HG03066 (cell line): ENCODE measurements at regions not wholly inside any gene's neighbourhood (a gene's known extent, or its start where the extent isn't known, plus 50 kb on each side); places are given as distances from the start of the nearest gene placed in this dataset.
"Not testable (repeated sequence)": the region's sequence is repeated elsewhere in the genome, so short reads cannot be mapped to it uniquely, and the experiment has no call there.

Source experiments
- ATAC-seq: cut with Tn5 transposase; IDR thresholded peaks from one replicate; pipeline ENCODE4 v1.9.1; 2021; ENCODE audit warnings: low read depth; ENCODE audit not compliant: unreplicated experiment

DNA sequence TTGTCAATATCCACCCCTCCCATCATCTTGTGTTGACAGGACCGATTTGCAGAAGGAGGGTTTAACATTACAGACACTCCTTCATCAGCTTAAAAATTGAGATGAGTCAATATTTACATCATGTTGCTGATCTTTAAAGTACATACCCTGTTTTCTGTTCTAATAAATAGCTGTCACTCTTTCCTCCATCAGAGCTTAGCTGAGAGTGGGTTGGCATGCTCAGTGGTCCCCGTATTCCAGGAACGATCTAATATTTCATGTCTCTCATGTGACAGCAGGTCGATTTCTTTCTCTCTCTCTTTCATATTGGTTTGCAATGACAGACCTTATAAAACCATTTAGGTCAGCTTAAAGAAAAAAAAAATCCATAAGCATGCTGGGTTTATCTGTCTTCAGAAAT, 950.6 kb downstream of the GALC start:
- no peak for ATAC-seq

DNA sequence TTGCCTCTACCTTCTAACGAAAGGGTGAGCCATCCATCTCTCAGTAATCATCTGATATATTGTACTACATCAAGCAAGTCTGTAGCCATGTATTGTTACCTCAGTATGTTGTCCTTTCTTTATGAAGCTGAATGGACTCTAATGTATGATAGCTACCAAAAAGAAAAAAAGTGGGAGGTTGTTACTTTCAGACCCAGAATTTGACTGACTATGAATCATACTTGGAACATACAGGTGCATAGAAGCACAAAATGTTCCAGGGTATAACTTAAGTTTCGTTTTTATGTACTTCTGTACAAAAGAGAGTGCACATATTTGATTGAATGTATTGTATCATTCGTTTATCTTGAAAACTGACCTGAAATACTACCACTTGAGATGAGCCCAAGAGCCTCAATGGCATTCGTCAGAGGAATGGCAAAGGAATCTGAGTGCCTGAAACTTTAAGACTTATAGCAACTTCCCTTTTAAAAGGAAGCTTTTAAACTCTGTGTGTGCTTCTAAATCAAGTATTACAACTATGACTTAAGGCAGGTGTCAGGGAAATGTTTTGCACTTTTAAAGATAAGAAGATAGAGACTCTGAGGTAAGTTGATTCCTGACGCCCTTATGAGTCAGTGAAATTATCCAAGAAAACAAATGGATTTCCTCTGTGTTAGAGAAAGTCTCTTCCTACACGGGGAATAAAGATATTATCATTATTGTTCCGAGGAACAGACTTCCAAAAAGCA, 951.5 kb downstream of the GALC start:
- no peak for ATAC-seq

DNA sequence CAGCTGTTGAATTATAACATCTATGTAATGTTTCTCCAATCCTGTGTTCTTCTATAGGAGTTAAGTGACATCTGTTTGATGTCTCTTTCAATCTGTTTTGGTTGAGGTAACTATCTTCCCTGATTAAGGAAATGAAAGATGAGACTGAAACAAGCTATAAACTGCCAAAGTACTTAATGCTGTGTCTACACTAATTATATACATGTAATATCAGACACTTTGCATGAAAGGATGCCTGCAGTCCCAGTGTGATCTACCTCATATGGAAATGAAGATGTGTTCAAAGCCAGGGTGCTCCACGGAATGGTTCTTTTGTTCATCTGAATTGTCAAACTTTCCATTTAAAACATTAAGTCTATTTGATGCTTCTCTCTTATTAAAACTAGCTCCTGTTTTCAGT, 958.3 kb downstream of the GALC start:
- ATAC-seq: no peak

DNA sequence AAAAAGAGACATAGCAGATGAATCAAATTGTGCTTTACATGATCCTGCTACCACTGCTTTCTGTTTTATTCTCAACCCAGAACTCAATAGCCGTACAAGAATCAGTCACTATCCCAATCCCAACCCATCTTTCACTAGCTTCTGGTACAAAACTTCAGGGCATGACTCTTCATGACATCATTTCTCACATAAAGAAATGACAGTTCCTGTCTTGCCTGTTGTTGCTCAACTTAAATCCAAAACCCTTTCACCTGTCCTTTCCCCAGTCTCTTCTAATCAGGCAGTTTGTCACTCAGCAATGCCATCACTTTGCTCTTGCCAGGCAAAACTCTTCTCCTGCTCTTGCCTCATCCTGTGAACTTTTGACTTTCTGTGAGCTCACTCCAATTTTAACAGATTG, 962.8 kb downstream of the GALC start:
- no peak for ATAC-seq

DNA sequence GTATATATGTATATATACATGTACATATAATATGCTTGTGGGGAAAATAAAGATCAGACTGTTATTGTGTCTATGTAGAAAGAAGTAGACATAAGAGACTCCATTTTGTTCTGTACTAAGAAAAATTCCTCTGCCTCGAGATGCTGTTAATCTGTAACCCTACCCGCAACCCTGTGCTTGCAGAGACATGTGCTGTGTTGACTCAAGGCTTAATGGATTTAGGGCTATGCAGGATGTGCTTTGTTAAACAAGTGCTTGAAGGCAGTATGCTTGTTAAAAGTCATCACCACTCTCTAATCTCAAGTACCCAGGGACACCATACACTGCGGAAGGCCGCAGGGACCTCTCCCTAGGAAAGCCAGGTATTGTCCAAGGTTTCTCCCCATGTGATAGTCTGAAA, 972.9 kb downstream of the GALC start:
- ATAC-seq: not testable (repeated sequence)

DNA sequence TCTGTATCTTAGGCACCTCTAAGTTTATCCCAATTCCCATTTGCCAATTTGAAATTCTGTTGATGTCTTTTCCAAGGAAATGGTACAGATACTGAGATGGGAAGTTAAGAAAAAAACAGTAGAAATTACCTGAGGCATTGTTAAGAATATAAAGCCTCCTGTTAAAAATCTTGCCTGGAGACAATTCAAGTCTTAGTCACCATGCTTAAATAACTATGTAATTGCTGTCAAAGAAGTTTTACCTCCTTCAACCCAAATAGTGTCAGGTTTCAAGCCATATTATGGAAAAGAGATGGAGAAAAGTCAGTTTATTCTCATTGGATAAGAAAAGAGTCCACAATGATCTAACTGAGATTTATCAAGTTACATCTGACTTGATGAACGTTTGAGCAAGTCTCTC, 974.7 kb downstream of the GALC start:
- ATAC-seq: no peak

DNA sequence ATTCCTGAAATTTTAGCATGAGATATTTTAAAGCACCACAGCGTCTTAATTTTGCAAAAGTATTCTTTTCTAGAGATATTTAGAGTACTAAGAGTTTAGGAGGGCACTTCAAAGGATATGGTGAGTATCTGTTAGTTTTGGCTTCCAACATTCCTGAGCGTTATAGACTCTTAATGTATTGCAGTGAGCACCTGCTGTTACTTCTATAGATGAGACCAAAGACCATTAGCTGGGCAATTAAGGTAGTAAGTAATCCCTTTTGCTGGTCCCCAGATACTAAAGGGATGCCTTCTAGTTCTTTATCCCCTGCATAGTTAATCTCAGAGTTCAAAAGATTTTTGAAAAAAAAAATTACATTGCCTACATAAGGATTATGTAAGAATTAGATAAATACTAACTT, 975.6 kb downstream of the GALC start:
- no peak for ATAC-seq

DNA sequence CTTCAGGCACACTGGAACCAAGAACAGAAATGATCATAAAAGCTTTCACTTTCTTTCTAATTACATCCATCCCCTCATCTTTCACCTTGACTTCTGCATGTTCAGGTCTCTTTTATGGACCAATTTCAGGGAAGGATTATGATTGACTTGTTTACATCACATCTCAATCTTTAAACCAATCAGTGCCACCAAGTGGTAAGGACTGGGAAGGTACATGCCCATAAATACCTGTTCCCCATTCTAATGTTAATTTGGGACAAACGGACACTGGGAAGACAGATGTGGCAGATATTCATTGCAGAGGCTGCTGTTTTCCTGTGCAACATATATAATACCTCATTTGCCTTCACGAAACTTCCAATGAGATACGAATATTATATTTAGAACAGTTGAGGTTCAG, 978.1 kb downstream of the GALC start:
- no peak for ATAC-seq

DNA sequence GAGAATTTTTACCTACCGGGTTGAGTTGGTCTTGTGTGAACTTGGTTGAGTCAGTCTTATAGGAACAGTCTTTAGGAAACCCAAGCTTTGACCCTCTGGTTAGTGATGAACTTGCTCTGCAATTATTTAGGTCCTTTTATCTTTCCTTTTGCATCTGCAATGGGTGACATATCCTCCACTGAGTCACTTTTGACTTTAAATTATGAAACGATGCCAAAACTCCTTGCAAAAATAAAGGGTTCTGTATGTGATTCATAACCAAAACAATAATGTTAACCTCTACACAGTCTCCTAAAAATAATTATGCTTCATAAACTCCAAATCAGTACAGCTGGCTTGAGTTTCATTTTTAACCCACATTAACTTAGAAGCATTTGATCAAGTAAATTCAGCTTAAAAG, 979.4 kb downstream of the GALC start:
- no peak for ATAC-seq

DNA sequence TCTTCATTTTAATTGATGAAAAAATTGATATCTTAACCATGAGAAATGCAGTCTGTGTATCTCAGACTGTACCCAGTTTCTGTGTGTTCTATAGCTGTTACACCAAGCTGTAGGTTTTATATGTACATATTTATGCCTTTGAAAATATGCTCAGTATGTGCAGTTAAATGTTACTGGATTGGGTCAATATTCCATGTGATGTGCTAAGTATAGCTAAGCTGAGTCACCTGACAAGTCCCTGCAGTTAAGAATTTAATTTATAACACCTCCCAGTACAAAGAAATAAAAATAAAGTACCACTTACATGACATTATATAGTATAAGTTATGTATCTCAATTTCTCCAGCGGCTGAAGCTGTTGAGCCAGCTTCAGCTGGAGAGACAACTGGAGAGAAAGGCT, 984.0 kb downstream of the GALC start:
- ATAC-seq: no peak

DNA sequence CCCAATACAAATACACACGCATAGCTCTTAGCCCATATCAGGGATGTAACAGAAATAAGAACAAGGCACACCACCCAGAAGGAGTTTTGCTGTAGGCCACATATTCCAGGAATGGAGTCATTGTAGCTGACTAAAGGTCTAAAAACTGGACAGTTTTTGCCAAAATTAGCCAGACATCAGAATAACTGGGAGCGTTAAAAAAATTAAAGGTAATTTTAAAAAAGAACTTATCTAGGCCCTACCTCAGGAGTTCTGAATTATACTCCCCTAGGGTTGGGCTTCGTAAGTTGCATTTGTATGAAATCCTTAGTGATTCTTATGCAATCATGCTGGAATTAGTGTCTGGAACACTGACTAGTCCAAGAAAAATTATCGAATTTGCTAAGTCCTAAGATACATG, 987.7 kb downstream of the GALC start:
- no peak for ATAC-seq

DNA sequence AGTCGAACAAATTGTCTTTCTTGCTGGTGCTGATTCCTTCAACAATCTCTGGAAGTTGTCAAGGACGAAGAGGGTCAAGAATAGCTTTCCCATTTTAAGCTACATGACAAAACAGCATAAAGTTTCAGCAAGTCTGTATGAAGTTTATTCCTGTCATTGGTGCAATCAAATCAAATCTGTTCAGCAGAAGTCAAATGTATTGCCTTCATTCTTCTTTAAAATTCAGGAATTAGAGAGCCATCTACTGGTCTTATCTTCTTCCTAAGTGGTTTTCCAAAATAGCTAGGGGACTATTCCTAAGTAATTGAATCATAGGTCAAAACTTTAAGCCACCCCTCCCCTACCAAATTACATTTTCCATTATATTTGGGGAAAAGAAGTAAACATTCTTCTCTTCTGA, 990.2 kb downstream of the GALC start:
- no peak for ATAC-seq

DNA sequence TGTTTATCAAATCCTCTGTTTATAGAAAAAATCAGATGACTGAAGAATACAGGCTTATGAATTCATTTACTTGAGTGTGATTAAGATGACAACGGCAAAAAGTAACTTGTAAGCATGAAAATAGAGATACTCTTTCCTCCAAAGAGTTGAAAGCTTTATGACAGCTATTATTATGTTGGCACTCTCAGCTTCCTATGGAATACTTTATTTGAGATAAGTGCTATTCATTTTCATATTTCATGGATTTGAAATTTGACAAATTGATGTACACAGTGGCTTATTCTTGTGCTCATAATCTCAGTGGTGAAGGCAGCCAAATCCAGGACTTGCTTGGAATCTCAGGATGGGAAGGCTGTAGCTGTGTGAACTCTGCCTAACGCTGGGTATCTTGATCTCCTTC, 991.6 kb downstream of the GALC start:
- no peak for ATAC-seq

DNA sequence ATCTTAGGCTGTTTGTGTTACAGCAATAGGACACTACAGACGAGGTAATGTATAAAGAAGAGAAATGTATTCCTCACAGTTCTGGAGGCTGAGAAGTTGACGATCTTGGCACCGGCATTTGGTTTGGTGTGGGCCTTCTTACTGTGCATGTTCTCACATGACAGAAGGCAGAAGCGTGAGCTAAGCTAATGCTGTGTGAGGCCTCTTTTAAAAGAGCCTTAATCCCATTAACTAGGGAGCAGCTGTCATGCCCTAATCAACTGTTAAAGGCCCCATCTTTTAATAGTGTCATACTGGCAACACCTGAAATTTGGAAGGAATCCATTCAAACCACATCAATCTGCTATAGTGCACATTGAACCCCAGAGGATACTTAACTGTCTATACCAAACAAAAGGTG, 992.9 kb downstream of the GALC start:
- ATAC-seq: no peak

DNA sequence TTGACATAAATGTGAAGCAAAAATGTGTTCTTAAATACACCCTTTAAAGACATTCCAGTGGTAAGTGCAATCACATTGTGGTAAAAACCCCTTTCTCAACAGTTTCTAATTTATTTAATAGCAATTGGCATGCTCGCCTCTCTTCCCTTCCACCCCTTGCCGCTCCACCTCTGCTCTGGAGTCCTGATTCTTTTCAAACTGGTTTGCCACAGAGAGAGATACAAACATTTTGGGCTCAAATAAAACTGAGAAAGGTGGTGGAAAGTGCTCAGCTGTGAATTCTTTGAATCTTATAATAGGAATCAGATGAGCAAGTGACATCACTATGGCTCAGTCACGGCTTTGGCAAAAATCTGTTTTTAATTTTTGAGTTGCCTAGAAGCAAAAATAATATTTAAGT, 993.9 kb downstream of the GALC start:
- ATAC-seq: no peak

DNA sequence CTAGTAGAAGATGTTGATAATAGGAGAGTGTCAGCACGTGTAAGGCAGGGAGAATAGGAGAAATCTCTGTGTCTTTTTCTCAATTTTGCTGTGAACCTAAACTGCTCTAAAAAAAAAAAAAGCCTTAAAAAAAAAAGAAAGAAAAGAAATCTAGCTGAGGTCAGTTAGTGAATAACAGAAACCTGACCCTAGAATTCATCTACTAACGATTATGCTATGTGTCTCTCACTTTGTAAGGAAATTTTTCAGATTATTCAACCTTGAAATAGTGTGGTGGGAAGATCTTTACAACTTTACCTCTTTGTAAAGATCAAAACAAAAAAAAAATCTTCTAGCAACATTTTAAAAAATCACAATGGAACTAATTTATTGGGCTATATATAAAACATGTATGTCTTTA, 995.7 kb downstream of the GALC start:
- ATAC-seq: no peak

DNA sequence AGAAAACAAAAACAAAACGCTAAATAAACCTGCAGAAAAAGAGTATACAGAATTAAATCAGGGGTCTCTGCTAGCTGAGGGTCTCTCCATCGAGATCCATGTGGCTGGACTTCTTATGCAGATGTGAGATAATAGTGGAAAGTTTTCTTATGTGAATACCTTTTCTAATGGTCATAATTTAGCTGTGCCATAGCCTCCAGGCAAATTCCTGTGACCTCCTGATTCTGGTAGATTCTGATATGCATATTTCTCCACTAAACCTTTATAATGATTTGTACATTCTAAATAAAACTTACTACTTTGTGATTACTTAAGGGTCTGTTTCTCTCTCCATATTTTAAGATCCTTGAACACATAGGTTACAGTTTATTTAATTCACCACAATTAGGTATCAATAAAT, 1002.6 kb downstream of the GALC start:
- no peak for ATAC-seq

DNA sequence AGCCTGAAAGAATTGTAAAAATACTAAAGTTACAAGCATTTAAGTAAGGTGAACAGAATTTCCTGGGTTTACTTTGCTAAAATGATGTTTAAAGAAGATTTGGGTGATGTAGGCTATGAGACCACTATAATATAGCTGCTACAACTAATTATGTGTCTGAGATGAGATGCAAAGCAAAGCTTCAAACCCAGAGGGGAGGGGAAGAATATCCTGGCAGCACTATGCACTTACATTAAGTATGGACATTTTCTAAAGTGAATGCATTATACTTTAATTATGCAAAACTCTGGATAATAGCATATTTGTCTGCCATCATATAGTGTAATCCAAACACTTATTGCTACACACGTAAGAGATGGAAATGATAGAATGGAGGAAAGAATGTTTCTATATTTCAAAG, 1003.7 kb downstream of the GALC start:
- ATAC-seq: no peak

DNA sequence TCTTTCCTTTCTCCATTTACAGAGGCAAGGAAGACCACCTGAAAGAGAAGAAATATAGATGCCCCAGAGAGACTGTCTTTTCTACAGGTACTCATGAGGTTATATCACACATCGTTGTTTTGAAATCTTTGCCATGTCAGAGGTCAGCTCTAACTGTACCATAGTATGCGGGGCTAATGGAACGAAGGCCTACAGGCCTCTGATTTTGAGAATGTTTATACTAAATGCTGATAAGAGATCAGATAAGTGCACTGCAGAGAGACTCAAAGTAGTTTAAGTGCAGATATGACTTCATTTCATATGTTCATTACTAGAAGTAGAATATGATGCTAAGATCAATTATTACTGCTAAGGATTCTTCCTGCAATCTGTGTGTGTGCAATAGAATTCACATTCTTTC, 1005.0 kb downstream of the GALC start:
- no peak for ATAC-seq

DNA sequence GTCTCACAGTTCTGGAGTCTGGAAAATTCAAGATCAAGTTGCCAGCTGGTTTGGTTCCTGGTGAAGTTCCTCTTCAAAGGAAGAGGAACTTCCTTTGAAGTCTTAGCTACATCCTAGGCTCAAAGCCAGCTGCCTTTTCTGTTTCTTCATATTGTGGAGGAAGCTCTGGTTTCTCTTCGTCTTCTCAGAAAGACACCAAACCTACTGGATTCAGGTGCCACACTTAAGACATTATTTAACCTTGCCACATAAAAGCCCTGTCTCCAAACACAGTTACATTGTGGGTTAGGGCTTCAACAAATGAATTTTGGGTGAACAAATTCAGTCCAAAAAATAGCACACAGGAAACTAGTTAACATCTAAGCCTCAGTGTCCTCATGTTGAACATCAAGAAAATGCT, 1019.8 kb downstream of the GALC start:
- ATAC-seq: no peak

DNA sequence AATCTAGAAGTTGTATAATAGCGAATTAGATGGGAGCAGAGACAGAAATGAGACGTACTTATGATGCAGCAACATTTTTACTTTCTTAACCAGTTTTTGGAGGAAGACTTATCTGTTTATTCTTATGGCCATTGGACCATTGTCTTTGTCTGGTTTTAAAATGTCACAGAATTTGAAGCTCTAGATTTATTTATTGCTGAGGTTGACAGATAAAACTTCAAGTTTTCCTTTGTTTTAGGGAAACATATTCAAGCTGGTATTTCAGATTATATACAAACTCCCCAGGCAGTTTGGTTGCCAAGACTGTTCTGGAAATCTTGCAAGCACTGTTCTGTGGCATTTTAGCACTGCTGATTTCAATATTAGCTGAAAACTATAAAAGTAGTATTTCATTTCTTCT, 1021.7 kb downstream of the GALC start:
- no peak for ATAC-seq

DNA sequence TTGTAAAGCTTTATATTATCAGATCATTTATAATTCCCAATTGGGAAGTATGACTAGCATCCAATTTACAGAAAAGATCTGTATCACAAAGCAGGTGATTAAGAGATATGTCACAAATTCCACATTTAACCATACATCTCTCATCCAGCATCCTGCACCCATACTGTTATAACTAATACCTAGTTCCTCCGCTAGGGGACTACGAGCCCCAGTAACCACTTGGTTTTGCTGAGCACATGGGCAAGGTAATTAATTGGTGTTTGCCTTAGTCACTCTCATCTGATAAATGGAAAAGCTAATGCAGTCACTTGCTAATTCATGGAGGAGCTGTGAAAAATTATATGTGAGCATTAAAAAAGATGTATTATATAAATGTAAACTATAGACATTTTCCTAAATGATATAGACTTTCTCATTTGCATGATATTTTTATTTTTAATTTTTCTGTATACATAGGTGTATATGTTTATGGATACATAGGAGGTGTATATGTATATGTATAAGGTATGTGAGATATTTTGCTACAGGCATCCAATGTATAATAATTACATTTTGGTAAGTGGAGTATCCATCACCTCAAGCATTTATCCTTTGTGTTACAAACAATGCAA, 1031.8 kb downstream of the GALC start:
- no peak for ATAC-seq
